AG04449 (cell line): ENCODE measurements at regions not wholly inside any gene's neighbourhood (a gene's known extent, or its start where the extent isn't known, plus 50 kb on each side); places are given as distances from the start of the nearest gene placed in this dataset.

ENCODE experiments used
- CTCF ChIA-PET: fragments of 350-600 bp; formaldehyde crosslinking; extraction: SDS; loops from one replicate; lab custom pipeline; 2021; ENCODE audit warnings: antibody characterized with exemption; lab: Yijun Ruan, JAX
- POLR2A ChIA-PET: fragments of 400-600, 350-600 bp; formaldehyde crosslinking; extraction: SDS; loops from one replicate; lab custom pipeline; 2020; ENCODE audit warnings: antibody characterized with exemption, inconsistent platforms; lab: Yijun Ruan, JAX
- DNase-seq: peaks from one replicate; pipeline ENCODE4 v3.0.0-alpha.2; 2010; ENCODE audit warnings: low read depth, low spot score
- H3K4me3 ChIP-seq: 2 replicates; pipeline ENCODE4 v1.5.1; 2011; ENCODE audit warnings: low read depth, mild to moderate bottlenecking, control low read depth, low read length
- CTCF ChIP-seq: IDR thresholded peaks from one replicate; pipeline ENCODE4 v1.5.1; 2011; ENCODE audit warnings: mild to moderate bottlenecking, moderate library complexity, low read length, control low read depth, inconsistent platforms; ENCODE audit not compliant: insufficient read depth; ENCODE audit errors: missing control alignments

GRCh38 chr6:135739288-135739687 is 112.2 kb upstream of the PDE7B start:
- TF ChIP-seq CTCF: no peak
- ChIA-PET POLR2A (no interaction called here), CTCF (no interaction called here)
- no peak overlapping the region for H3K4me3 ChIP-seq
- peak; percentile 31 for DNase-seq

GRCh38 chr6:135740580-135740979 is 110.9 kb upstream of the PDE7B start:
- no peak for TF ChIP-seq CTCF
- DNase-seq: no peak
- H3K4me3 ChIP-seq: no peak overlapping the region
- CTCF ChIA-PET: interaction anchor here (1.3 to 1.5 kb wide), 2 partner anchors 12 to 205 kb away, joined by 3 read pairs; no protein-coding TSS in a partner anchor
- POLR2A ChIA-PET: no interaction called here

- ChIA-PET CTCF (interaction anchor here (1.4 kb wide), 1 partner anchor 16 kb away, joined by 4 read pairs; no protein-coding TSS in a partner anchor), POLR2A (no interaction called here)
- TF ChIP-seq CTCF: no peak
- no peak overlapping the region for H3K4me3 ChIP-seq
- no peak for DNase-seq
These were observed 108.0 kb upstream of the PDE7B start for GRCh38 chr6:135743476-135743875.

- no peak overlapping the region for H3K4me3 ChIP-seq
- POLR2A ChIA-PET: no interaction called here
- no peak for DNase-seq
- TF ChIP-seq CTCF: no peak
- CTCF ChIA-PET: no interaction called here
These were observed 103.3 kb upstream of the PDE7B start for GRCh38 chr6:135748189-135748588.

GRCh38 chr6:135750081-135750480 is 101.4 kb upstream of the PDE7B start:
- no peak for DNase-seq
- no peak overlapping the region for H3K4me3 ChIP-seq
- CTCF ChIA-PET: no interaction called here
- no peak for TF ChIP-seq CTCF
- POLR2A ChIA-PET: no interaction called here

GRCh38 chr6:135753196-135753595 is 98.3 kb upstream of the PDE7B start:
- TF ChIP-seq CTCF: no peak
- CTCF ChIA-PET: interaction anchor here (0.8 kb wide), 1 partner anchor 12 kb away, joined by 3 read pairs; no protein-coding TSS in a partner anchor
- no peak for DNase-seq
- H3K4me3 ChIP-seq: no peak overlapping the region
- POLR2A ChIA-PET: no interaction called here
